HL-60 (cell line): ENCODE measurements at regions not wholly inside any gene's neighbourhood (a gene's known extent, or its start where the extent isn't known, plus 50 kb on each side); places are given as distances from the start of the nearest gene placed in this dataset.

Experiments used
- DNase-seq, 2 experiments: peaks; one replicate each; pipeline ENCODE4 v3.0.0-alpha.2; 2010 to 2020; ENCODE audit warnings: low read depth in 1 of 2, low spot score in 1 of 2
- H3K27ac ChIP-seq: fragments of 250-450 bp; sonication (Bioruptor Pico); replicated peaks from 2 replicates; pipeline ENCODE4 v1.5.1; 2020; ENCODE audit warnings: mild to moderate bottlenecking, moderate library complexity
- H3K27me3 ChIP-seq: fragments of 250-450 bp; sonication (Bioruptor Pico); 2 replicates; pipeline ENCODE4 v1.5.1; 2021; ENCODE audit warnings: mild to moderate bottlenecking, moderate library complexity; ENCODE audit not compliant: insufficient read depth, poor library complexity, severe bottlenecking
- H3K4me3 ChIP-seq: replicated peaks from 2 replicates; pipeline ENCODE4 v1.5.1; 2011; ENCODE audit warnings: mild to moderate bottlenecking, control low read depth, low read length; ENCODE audit not compliant: insufficient read depth
- GABPA ChIP-seq: IDR thresholded peaks from 2 replicates; pipeline ENCODE4 v1.6.1; 2012; ENCODE audit warnings: low read depth
- POLR2AphosphoS5 ChIP-seq: IDR thresholded peaks from 2 replicates; pipeline ENCODE4 v1.6.1; 2012; ENCODE audit warnings: low read depth
- SPI1 ChIP-seq: IDR thresholded peaks from 2 replicates; pipeline ENCODE4 v1.6.1; 2012; ENCODE audit warnings: low read depth, mild to moderate bottlenecking, borderline replicate concordance
- TF ChIP-seq, protein P1 (sequence below): IDR thresholded peaks from one replicate; pipeline ENCODE4 v1.5.1; 2011; ENCODE audit warnings: low read length, control low read depth, inconsistent platforms; ENCODE audit not compliant: insufficient read depth
- TF ChIP-seq, protein P2 (sequence below): IDR thresholded peaks from 2 replicates; pipeline ENCODE4 v1.6.1; 2012; ENCODE audit warnings: low read depth; ENCODE audit not compliant: insufficient replicate concordance

DNA sequence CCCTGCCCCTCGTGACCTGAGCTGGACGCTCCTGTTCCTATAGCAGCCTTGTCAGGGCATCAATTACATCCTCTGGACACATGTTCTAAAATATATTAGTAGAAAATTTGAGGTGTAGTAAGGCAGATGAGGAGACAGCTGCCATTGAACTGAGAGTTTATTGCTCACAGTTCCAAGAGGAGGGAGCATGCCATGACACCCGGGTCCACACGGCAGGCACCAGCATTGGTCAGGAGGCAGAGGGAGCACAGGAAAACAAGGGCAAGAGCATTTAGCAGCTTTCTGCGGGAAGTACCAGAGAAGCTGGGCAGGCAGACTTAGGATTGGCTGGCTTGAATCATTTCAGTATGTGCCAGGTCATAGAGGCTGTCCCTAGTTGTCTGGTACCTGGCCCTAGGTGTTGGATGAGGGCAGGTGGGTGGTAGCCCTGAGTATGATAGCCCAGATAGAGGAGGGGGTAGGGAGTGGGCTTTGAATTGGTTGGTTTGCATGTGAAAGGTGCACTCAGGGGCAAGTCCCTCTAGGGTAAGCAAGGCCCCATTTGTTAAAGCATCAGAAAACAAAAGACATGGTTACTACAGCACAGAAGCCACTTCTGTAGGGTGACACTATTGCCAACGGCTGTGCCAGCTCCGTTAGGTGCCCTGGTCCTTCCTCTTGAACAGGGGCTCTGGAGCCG lies 223.6 kb upstream of the RAB4A start:
- Histone ChIP-seq H3K27ac (no peak overlapping the region), H3K27me3 (no peaks in the 10 kb centered on the region), H3K4me3 (no peak overlapping the region)
- no peak for DNase-seq
- TF ChIP-seq, protein P1, sequence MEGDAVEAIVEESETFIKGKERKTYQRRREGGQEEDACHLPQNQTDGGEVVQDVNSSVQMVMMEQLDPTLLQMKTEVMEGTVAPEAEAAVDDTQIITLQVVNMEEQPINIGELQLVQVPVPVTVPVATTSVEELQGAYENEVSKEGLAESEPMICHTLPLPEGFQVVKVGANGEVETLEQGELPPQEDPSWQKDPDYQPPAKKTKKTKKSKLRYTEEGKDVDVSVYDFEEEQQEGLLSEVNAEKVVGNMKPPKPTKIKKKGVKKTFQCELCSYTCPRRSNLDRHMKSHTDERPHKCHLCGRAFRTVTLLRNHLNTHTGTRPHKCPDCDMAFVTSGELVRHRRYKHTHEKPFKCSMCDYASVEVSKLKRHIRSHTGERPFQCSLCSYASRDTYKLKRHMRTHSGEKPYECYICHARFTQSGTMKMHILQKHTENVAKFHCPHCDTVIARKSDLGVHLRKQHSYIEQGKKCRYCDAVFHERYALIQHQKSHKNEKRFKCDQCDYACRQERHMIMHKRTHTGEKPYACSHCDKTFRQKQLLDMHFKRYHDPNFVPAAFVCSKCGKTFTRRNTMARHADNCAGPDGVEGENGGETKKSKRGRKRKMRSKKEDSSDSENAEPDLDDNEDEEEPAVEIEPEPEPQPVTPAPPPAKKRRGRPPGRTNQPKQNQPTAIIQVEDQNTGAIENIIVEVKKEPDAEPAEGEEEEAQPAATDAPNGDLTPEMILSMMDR = no peak
- TF ChIP-seq GABPA = no peak
- TF ChIP-seq, protein P2, sequence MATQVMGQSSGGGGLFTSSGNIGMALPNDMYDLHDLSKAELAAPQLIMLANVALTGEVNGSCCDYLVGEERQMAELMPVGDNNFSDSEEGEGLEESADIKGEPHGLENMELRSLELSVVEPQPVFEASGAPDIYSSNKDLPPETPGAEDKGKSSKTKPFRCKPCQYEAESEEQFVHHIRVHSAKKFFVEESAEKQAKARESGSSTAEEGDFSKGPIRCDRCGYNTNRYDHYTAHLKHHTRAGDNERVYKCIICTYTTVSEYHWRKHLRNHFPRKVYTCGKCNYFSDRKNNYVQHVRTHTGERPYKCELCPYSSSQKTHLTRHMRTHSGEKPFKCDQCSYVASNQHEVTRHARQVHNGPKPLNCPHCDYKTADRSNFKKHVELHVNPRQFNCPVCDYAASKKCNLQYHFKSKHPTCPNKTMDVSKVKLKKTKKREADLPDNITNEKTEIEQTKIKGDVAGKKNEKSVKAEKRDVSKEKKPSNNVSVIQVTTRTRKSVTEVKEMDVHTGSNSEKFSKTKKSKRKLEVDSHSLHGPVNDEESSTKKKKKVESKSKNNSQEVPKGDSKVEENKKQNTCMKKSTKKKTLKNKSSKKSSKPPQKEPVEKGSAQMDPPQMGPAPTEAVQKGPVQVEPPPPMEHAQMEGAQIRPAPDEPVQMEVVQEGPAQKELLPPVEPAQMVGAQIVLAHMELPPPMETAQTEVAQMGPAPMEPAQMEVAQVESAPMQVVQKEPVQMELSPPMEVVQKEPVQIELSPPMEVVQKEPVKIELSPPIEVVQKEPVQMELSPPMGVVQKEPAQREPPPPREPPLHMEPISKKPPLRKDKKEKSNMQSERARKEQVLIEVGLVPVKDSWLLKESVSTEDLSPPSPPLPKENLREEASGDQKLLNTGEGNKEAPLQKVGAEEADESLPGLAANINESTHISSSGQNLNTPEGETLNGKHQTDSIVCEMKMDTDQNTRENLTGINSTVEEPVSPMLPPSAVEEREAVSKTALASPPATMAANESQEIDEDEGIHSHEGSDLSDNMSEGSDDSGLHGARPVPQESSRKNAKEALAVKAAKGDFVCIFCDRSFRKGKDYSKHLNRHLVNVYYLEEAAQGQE = no peak
- TF ChIP-seq SPI1 = no peak
- no peak for TF ChIP-seq POLR2AphosphoS5

DNA sequence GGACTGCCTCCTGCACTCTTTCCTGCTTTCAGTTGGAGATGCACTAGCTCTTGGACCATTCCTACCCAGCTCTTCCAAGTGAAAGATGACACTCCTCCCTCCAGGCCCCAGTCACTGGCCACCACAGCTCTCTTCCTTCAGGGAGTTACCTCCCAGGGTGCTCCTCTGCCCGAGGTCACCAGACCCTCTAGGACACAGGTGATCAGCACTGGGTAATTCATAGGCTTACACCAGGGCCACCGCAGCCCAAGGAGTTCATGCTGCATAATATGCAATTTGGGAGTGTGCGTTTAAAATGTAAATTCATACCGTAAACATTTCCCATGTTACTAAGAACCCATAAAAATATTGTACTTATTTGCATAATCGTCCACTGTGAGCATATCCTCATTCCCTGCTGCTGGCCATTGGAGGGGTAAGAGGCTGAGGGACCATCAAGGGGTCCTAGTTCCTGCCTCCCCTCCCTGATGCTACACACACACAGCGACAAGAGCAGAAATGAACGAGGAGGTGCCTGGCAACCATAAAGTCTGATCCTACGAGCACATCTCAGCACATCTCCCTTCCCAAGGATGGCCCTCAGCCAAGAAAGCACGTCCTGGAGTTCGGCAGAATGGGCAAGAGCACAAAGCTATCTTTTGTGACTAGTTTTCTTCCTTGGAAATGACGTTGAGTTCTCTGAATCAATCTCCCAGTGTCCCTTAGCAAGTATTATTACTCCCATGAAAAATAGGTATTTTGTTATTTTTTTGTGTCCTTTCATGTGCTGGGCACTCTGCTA lies 222.9 kb upstream of the RAB4A start:
- DNase-seq = no peak
- H3K27me3 ChIP-seq = no peaks in the 10 kb centered on the region
- no peak overlapping the region for H3K4me3 ChIP-seq
- TF ChIP-seq GABPA = no peak
- TF ChIP-seq, protein P2 = no peak
- TF ChIP-seq SPI1 = no peak
- no peak for TF ChIP-seq POLR2AphosphoS5
- TF ChIP-seq, protein P1 = no peak
- no peak overlapping the region for H3K27ac ChIP-seq

DNA sequence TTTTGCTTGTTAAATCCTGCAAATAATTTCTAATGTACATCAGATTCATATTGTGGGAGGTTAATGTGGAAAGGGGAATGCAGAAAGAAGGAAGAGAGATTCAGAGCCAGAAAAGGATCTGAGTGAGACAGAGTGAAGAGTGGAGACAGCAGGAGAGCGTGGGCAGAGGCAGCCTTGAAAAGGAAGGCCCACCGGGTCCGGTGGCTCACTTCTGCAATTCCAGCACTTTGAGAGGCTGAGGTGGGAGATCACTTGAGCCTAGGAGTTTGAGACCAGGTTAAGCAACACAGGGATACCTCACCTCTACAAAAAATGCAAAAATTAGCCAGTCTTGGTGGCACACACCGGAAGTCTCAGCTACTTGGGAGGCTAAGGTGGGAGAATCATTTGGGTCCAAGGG lies 222.0 kb upstream of the RAB4A start:
- Histone ChIP-seq H3K4me3 (no peak overlapping the region), H3K27me3 (no peaks in the 10 kb centered on the region), H3K27ac (no peak overlapping the region)
- TF ChIP-seq POLR2AphosphoS5 (no peak), GABPA (no peak), SPI1 (no peak)
- TF ChIP-seq, protein P2 = no peak
- TF ChIP-seq, protein P1 = no peak
- no peak for DNase-seq
